Fibroblast of mammary gland (primary cell): ENCODE measurements at regions not wholly inside any gene's neighbourhood (a gene's known extent, or its start where the extent isn't known, plus 50 kb on each side); places are given as distances from the start of the nearest gene placed in this dataset.
"Not testable (repeated sequence)": the region's sequence is repeated elsewhere in the genome, so short reads cannot be mapped to it uniquely, and the experiment has no call there.

Experiments
- DNase-seq: peaks from one replicate; pipeline ENCODE4 v3.0.0-alpha.2; 2010; ENCODE audit warnings: low read depth
- H3K4me3 ChIP-seq: 2 replicates; pipeline ENCODE4 v1.5.1; 2011; ENCODE audit warnings: low read depth, mild to moderate bottlenecking, low read length, moderate library complexity; ENCODE audit not compliant: control insufficient read depth
- CTCF ChIP-seq: conservative IDR thresholded peaks from 2 replicates; pipeline ENCODE4 v1.5.1; 2011; ENCODE audit warnings: low read depth, low read length, inconsistent platforms; ENCODE audit not compliant: control insufficient read depth, insufficient read depth

- TF ChIP-seq CTCF, result no peak
- no peak for DNase-seq
- H3K4me3 ChIP-seq, result no peak overlapping the region
These were observed 571.0 kb downstream of the ARL4A start for GRCh38 chr7:13258386-13258785.

- no peak for DNase-seq
- no peak overlapping the region for H3K4me3 ChIP-seq
- TF ChIP-seq CTCF, result no peak
These were observed 572.5 kb downstream of the ARL4A start for GRCh38 chr7:13259930-13260329.

GRCh38 chr7:13262929-13263530 is 575.6 kb downstream of the ARL4A start:
- peak; percentile 56 for TF ChIP-seq CTCF
- peak; percentile 59 for DNase-seq
- H3K4me3 ChIP-seq, result no peak overlapping the region

GRCh38 chr7:13265271-13265670 is 577.8 kb downstream of the ARL4A start:
- no peak for DNase-seq
- no peak overlapping the region for H3K4me3 ChIP-seq
- no peak for TF ChIP-seq CTCF

GRCh38 chr7:13274205-13274604 is 586.8 kb downstream of the ARL4A start:
- not testable (repeated sequence) for H3K4me3 ChIP-seq

GRCh38 chr7:13276977-13277376 is 589.5 kb downstream of the ARL4A start:
- H3K4me3 ChIP-seq, result no peak overlapping the region
- TF ChIP-seq CTCF, result peak; percentile 48
- no peak for DNase-seq

More at GRCh38 chr7:13274205-13274604, 586.8 kb downstream of the ARL4A start:
- DNase-seq, result not testable (repeated sequence)

- no peak overlapping the region for H3K4me3 ChIP-seq
- DNase-seq, result no peak
- no peak for TF ChIP-seq CTCF
These were observed 590.6 kb downstream of the ARL4A start for GRCh38 chr7:13278020-13278419.
